T-helper 9 cell (primary cell): ENCODE measurements at regions not wholly inside any gene's neighbourhood (a gene's known extent, or its start where the extent isn't known, plus 50 kb on each side); places are given as distances from the start of the nearest gene placed in this dataset.

ENCODE experiments used
- DNase-seq: peaks from one replicate; pipeline ENCODE4 v3.0.0-alpha.2; 2020

DNA sequence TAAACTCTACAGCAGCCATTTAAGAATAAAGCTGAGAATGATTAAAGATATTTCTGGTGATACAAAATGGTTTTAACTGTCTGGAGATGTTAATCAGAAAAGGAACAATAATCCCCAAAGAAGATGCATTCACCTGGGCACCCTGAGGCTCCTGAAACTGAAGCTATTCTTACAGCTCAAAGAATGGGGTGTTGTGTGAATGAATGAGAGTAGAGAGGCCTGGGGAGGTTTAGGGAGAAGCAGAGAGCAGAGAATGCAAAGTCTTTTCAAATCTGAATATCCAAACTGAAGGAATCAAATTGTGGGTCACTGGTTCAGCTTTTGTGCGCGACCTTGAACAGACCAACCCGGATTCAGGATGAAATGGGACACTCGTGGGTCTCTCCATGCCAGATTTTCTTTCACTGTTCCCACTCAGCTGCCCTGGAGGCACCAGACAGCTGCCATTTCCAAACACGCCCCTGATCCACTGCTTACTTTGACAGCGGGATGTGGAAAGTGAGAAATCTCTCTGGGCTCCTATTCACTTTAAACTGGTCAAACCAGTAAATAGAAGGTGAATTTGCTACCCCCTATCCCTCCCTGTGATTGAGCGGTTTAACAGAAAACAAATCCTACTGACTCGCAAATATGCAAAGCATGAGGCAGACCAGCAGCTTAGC lies 485.5 kb upstream of the THBS1 start:
- no peak for DNase-seq

DNA sequence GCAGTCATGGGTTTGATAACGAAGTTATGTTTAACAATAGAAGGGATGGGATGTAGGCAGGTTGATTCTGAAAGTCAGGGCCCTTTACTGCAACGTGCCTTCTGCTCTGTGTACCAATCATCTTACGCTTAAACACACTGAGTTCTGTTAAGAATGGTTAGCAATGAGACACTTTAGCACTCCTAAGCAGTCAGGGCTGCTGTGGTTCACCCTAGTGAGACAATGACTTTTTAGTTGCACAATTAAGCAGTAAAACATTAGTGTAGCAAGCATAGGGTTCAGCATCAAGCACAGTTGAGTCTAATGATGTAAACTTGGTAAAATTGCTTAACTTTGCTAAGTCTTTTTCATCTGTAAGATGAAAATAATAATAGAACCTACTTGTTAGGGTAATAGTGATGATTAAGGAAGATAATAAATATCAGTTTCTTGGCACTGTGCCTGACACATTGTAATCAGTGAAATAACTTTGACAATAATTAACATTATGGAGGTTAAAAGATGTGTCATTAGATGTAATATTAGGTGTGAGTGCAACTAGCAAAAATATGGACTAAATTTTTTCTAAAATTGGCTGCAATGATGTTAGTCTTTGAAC lies 484.2 kb upstream of the THBS1 start:
- DNase-seq: no peak

DNA sequence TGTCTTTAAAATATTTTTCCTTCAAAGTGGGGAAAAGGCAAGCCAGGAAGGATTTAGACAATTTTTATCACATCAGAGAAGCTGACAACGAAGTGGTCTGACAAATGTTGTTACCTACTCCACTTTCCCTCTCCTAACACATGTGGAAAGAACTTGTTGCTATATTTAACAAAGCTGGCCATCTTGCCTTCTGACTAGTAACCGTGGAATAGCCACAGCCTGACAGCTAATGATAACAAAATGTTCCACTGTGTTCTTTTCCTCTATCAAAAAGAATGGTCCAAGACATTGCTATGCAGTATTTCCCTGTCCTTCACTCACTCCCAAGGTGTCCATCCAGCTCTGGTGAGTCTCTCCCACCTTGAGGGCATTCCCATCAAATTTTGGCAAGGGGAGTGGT lies 481.4 kb upstream of the THBS1 start:
- DNase-seq: no peak

DNA sequence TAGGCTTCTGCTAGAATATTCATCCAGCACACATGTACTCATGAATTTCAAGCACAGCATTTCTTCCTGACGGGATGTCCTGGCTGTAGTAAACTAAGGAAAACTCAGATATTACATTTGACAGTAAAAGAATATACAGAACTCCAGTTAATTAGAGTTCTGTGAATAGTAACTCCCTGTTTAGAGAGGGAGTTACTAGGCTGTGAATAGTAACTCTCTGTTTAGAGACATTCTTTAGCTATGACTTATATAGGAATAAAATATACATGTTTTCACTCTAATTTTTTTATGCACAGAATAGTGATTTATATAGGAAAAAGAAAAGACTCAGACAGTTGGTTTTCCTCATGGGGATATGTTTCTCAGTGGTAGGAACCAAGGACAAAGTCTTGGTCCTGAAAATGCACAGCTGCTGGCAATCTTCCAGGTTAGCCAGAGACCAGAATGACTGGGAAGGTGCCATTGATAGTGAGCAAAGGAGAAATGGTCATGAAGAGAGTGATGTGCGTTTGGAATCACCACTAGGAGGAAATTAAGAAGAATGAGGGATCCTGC lies 480.7 kb upstream of the THBS1 start:
- no peak for DNase-seq

DNA sequence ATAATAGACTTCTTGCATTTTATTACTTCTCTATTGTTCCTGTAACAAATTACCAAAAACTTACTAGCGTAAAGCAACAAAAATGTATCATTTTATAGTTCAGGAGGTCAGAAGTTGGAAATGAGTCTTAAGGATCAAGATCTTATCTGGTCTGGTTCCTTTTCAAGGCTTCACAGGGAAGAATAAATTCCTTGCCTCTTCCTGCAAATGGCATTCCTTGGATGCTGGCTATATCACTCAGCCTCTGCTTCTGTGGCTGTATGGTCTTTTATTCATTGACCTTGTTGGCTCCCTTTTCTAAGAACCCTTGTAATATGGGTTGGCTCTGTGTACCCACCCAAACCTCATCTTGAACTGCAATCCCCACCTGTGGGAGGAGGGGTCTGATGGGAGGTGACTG lies 478.4 kb upstream of the THBS1 start:
- no peak for DNase-seq

DNA sequence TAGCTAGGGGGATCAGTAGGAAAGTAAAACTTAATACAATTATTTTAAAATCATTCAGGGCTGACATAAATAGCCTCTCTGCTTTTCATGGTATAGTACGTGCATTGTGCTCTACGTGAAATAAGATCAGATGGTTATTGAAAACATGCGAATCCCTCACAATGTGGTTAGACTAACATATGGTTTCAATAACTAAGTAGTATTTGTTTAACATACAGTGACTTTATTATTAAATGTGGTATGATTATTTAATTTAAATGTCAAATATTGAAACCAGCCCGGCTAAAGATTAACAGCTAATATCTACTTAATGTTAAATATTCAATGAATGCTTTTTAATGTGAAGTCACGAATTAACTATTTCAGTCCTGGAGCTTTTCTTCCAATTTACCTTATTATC lies 473.9 kb upstream of the THBS1 start:
- no peak for DNase-seq

DNA sequence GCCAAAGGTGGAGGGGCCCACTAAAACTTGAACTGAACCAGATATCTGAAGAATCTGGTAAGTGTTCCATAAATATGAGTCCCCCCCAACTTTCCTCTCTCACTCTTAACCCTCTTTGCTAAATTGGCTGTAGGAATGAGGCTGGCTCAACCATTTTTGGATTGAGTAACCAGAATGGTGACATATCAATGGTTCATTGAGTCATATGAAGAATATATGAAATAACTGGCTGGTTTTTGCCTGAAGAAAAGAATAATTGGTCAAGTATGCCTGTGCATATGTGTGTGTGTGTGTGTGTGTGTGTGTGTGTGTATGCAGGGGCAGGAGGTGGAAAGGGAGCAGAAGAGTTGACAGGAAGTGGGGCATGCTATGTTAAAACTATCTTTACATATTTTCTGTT lies 472.9 kb upstream of the THBS1 start:
- DNase-seq: no peak

DNA sequence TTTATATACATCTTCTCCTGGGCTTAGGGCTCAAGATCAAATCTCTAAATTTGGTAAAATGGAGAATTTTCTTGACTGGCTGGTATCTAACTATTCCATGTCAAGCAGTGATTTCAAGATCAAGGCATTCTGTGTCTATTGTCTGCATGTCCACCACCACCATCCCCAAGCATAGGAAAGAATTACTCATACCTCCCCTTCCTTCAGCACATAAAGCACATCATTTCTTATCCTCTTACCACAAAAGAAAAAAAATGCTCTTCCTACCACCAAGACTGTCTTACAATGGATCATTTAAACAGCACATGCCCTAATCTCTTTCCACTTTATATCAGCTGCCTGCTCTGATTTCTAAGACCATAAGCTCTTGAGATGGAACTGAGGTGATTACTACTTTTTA lies 470.5 kb upstream of the THBS1 start:
- DNase-seq: no peak

DNA sequence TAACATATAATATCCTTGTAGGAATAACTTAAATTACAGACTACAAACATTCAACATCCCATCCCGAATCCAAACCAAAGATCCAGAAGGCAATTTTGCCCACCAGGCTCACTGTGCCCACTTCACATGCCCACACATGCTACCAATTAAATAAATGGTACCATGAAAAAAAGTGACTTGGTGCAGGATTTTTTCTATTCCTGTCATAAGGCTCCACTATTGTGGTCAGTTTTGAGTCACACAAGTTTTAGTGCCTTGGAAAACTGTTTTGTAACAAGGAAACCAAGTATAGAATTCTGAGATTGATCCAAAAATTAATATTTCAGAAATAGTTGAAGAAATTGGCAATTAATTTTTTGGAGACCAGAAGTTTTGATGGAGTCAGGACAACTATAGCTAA lies 470.1 kb upstream of the THBS1 start:
- no peak for DNase-seq

DNA sequence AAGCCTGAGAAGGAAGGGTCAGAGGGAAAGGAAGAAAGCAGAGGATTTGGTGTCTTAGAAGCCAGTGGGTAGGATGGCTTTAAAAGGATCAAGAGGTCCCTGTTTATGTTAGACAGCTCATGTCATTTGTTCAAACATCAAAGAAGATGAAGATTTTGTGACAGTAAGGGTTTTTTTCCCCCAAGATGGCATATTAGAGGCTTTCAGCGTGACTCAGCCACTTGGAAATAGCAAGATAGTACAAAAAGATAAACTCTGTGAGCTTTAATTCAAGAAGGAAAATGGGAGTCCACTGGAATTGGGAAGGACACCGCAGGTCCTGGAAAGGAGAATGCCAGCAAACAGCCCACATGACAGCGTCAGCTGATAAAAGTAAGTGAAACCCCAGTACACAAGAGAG lies 467.1 kb upstream of the THBS1 start:
- no peak for DNase-seq

DNA sequence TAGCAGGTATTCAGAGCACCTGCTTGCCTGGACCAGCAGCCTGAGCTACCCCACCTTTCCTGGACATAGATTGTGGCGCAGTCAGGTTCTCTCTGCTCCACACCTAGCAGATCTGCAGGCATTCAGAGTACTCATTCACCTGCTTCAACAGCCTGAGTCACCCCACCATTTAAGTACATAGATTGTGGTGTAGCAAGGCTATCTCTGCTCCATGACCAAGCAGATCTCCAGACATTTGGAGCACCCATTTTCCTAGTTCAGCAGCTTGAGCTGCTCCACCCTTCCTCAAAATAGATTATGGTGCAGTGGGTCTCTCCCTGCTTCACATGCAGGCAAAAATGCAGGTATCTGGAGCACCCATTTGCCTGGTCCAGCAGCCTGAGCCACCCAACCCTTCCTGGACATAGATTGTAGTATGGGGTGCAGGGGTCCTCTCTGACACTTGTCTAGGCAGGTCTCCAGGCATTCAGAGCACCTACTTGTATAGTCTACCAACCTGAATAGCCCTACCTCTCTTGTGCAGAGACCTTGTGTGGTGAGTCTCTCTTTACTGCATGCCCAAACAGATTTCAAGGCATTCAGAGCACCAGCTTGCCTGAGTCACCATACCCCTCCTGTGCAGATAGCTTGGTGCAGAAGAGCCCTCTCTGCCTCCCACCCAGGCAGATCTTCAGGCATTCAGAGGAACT lies 466.0 kb upstream of the THBS1 start:
- no peak for DNase-seq

DNA sequence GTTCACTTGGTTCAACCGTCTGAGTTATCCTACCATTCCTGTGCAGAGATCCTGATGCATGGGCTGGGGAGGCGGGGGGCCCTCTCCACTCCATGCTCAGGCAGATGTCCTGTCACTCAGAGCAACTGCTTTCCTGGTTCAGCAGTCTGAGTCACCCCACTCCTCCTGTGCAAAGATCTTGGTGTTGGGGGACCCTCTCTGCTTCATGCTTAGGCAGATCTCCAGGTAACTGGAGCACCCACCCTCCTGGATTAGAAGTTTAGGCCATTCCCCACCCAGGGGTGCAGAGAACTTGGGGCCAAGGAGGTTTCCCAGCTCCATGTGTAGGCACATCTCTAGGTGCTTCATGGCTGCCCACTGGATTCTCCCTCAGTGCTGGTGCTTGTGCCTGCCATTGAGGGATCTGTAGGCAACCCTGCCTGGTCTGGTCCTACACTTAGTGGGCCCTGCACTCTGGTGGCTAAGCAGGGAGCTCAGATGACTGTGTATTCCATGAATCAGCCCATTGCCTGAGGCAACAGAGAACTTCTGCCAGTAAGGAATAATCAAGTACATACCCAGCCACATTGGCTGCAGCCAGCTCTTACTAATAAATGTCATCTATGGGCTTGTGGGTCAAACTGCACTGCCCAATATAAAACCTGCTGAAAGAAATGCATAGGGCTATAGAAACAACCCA lies 465.4 kb upstream of the THBS1 start:
- no peak for DNase-seq

DNA sequence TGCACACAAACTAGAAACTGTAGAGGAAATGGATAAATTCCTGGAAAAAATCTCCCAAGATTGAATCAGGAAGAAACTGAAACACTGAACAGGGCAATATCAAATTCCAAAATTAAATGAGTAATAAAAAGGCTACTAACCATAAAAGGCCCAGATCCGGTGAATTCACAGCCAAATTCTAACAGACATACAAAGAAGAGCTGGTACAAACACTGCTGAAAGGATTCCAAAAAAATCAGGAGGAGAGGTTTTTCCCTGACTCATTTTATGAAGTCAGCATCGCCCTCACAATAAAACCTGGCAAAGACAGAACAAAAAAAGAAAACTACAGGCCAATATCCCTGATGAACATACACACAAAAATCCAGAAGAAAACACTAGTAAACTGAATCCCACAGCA lies 462.4 kb upstream of the THBS1 start:
- no peak for DNase-seq

DNA sequence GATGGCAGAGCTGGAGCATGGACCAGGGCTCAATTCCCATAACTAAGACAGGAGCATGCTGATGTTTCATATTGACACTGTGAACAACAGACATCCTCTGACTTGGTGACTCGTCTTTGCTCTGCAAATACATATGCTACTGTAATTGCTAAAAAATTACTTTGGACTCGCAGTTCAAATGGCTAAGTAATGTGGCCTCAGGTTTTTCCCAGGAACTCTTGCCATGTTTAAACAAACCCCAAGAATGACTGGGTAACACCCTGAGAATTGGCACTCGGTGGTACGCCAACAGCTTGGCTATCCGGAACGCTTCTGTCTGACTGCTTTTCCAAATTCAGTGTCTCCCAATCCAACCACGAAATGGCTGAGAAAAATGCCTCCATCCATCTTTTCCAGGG lies 456.7 kb upstream of the THBS1 start:
- DNase-seq: no peak

DNA sequence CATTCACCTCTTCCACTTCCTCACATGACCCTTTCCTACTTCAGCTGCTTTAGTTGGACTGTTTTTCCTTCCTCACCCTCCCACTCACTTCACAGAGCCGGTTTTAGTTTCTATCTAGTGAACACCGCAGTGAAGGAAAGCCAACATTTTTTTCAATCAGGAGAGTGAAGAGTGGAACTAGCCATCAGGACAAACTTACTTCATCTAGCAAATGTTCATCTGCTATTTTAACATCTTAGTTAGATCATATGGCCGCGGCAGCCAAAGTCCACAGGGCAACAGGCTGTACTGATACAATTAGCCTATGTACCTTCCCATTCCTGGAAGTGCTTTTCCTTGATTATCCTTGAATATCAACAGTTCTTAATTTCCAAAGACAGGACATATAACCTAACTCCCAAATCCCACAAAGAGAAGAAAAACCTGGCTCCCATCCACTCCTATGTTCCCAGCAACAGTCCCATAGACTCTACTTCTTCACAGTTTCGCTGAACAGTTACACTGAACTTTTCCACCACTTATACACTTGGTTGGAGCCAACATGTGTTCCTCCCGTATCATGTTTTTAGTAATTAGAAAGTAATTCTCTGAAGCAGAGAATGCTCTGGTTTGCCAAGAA lies 456.2 kb upstream of the THBS1 start:
- DNase-seq: no peak

DNA sequence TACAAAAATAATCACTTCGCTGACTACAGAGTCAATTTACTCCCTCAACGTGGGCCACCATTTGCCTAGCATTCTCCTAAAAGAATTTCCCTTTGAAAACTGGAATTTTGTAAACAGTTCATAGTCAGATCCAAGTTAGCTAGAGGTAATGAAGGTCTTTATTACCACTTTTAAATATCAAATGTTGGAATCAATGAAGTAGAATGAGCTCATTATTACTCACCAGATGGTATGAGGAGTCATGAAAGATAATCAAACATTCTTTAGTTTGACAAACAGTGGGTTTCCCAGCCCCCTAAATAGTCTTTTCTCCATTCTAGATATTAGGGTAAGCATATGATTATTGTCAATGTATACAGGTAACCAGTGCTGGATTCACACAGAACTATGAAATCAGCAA lies 455.7 kb upstream of the THBS1 start:
- no peak for DNase-seq

DNA sequence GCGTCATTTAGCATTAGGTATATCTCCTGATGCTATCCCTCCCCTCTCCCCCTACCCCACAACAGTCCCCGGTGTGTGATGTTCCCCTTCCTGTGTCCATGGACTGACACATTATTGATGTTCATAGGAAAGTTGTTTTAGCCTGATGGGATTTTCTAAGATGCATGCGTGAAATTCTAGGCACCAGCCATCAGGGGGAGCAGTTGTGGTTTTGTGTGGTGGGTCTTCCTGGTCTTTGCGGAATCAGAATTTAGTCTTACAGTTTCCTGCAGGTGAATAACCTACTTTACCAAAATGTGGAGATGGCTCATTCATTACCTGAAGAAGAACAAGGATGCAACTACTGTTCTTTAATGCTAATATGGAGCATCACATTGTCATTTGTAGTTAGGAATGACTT lies 455.0 kb upstream of the THBS1 start:
- DNase-seq: no peak

DNA sequence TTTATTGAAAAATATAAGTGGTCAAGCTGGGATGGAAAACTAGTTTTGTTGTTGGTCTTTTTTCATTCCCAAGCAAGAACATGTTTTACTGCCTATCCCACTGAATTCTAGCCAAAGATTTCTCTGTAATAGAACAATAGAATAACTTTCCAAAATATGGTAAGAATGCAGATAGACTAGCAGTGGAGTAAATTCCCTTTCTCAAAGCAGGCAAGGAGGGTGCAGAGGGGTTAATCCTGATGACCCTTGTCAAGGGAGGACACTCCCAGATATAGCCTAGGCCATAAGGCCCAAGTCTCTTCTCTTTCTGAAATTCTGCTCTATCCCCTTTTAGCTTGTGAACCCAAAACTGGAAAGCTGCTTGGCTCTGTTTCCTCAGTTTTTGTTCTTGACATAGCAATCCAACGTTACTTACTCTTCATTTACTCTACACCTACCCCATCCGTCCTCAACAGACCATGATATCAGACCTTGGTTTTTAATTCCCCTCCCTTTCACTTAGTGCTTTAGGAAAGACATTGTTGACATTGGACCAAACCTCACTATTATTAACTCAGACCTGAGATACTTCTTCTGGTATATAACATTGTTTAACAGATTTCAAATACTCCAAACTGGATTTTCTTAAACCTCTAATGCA lies 453.6 kb upstream of the THBS1 start:
- DNase-seq: no peak

DNA sequence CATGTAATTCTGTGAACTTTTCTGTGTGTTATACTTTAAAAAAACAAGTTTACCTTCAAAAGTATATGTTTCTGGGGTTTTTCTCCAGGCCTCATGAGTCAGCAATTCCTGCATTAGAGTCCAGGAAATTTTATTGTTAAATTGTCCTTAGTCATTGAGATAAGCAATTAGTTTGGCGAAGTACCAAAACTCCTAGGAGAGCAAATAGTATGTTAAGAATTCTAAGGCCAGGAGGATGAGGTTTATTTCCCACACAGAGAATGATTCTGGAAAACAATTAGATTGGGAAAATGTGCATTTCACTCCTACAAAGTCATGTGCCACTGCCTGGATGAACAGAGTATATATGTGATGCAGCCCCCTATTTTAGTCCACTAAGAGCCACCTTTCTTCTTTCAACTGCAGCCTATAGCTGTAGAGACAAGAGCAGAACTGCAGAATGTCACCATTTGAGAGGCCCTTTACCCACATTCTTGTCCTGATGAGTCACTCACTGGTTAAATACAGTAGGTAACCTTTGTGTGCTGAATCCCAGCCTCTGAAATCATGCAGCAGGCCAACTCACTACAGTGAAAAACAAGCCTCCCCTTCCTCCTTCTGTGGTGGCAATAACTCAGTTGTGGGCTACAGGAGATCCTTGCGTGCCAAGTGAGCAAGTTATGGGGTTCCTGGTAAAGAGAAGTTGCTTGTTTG lies 452.8 kb upstream of the THBS1 start:
- DNase-seq: no peak

DNA sequence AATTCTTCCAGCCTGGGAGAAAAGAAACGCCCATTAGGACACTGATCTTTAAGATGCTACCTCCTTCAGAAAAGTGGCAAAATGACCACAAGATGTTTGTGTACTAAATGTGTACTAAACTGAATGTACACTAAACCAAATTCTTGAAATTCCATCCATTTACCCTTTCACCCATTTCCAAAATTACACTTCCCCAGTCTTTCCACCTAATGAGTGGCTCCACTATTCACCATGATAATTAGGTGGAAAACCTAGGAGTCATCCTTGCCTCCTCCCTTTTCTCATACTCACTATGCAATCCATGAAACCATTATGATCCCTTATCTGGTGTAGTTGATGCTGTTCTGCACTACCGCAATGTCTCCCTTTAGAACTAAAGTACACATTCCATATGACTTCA lies 452.1 kb upstream of the THBS1 start:
- no peak for DNase-seq

DNA sequence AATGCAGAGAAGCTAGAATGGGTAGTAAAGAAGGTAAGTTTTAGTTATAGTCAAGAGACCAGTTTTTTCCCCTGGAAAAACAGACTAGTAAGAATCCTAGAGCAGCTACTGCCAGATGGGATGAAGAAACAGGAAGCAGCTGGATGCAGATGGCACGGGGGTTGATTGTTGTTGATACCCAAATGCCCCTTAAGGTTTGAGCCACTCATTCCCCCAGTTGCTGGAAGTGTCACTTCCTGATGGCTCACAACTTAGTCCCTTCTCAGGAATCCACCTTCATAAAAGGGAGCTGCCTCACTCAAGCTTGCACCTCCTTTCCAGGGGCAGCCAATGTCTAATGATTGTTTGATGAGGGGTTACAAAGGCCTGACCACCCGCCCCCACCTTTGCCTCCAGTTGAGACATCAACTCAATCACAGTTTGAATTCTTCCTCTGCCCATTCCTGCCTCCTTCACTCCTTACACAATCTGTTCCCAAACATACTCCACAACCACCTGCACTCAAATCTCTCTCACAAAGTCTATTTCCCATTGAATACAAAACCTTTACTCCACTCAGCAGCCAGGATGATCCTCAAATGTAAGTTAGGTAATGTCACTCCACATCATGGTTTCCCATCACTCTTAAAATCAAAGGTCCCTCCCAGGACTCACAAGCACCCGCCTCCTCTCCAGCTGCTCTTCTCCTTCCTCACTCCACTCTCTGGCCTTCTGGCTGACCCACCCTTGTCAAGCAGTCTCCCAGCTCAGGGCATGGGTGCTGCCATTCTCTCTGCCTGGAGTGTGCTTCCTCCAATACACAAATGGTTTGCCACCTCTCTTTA lies 450.1 kb upstream of the THBS1 start:
- no peak for DNase-seq
